ENCODE measurements at regions not wholly inside any gene's neighbourhood (a gene's known extent, or its start where the extent isn't known, plus 50 kb on each side); places are given as distances from the start of the nearest gene placed in this dataset.

DNA sequence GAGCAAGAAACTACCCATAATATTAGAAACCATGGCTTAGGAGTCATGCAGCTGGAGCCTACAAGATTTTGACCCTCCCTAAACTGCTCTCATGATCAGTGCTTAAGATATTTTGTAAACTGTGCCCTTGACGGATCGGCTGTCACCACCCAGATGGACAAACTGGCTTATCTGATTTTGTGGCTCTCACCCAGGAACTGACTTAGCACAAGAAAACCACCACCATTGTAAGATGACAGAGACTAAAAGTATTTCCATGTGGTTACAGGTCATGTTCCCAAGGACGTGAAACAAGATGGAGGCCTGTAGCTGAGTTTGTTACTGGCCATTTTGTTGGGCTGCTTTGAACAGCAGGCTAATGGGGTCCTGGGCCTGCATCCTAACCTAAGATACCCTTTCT is 940.9 kb downstream of the OTOL1 start:
- TF ChIP-seq CTCF (IDR thresholded peaks at IDR 0.05) (no peak), POLR2A (IDR thresholded peaks at IDR 0.05) (no peak)
